Sigmoid colon (tissue), 6 donors: ENCODE measurements at regions not wholly inside any gene's neighbourhood (a gene's known extent, or its start where the extent isn't known, plus 50 kb on each side); places are given as distances from the start of the nearest gene placed in this dataset.

Source experiments
- DNase-seq: peaks from one replicate; pipeline ENCODE4 v3.0.0-alpha.2; 2019
- H3K27ac ChIP-seq, 4 donors: fragments of 200-600 bp; sonication (generic); one replicate each; pipeline ENCODE4 v1.5.1; 2016 to 2019; ENCODE audit warnings: mild to moderate bottlenecking in 1 of 4
- H3K27me3 ChIP-seq, 3 donors: fragments of 200-600 bp; sonication (generic); one replicate each; pipeline ENCODE4 v1.5.1; 2019; ENCODE audit warnings: mild to moderate bottlenecking in 1 of 3
- H3K36me3 ChIP-seq, 4 donors: fragments of 200-600 bp; sonication (generic); one replicate each; pipeline ENCODE4 v1.5.1; 2016 to 2019
- H3K4me1 ChIP-seq, 4 donors: fragments of 200-600 bp; sonication (generic); one replicate each; pipeline ENCODE4 v1.5.1; 2017 to 2019
- H3K4me3 ChIP-seq, 4 donors: fragments of 200-600 bp; sonication (generic); one replicate each; pipeline ENCODE4 v1.5.1; 2017 to 2019; ENCODE audit warnings: mild to moderate bottlenecking in 2 of 4, moderate library complexity in 1 of 4
- H3K9me3 ChIP-seq, 4 donors: fragments of 200-600 bp in 3 of 4; sonication (generic) in 3 of 4; one replicate each; pipeline versions ENCODE4 v1.5.1 to v1.6.1; 2013 to 2019
- CTCF ChIP-seq, 4 experiments: fragments of 450-650 bp in 3 of 4; fragments of 200-600 bp in 1 of 4; IDR thresholded peaks; one replicate each; pipeline ENCODE4 v1.5.1; 2016 to 2019; ENCODE audit warnings: antibody characterized with exemption in 4 of 4, mild to moderate bottlenecking in 3 of 4, moderate library complexity in 2 of 4
- EP300 ChIP-seq, 4 donors: sonication (generic); formaldehyde crosslinking; IDR thresholded peaks; one replicate each; pipeline ENCODE4 v1.6.1; 2017; ENCODE audit warnings: antibody characterized with exemption in 4 of 4
- POLR2A ChIP-seq, 2 donors: fragments of 450-650 bp; IDR thresholded peaks; one replicate each; pipeline ENCODE4 v1.6.1; 2016; ENCODE audit warnings: antibody characterized with exemption in 2 of 2, mild to moderate bottlenecking in 2 of 2, moderate library complexity in 2 of 2
- POLR2AphosphoS5 ChIP-seq, 4 donors: sonication (generic); formaldehyde crosslinking; IDR thresholded peaks; one replicate each; pipeline ENCODE4 v1.6.1; 2017; ENCODE audit warnings: antibody characterized with exemption in 4 of 4
- WGBS, 2 donors: extraction: QIAGEN DNeasy Blood & Tissue Kit; methylation state at CpG; one replicate each; pipeline ENCODE4 v1.1.7; 2013; 5-methylcytosine and 5-hydroxymethylcytosine counted together
- intact Hi-C: fragments of 100-400 bp; cut with DNase I; formaldehyde crosslinking; loops from one replicate; pipeline ENCODE4 v1.15.1; 2023
- donor health status: healthy with polysubstance abuse.
- donor health status: healthy.

GRCh38 chr20:48270885-48271284 lies 485.6 kb upstream of the SULF2 start:
- H3K27ac ChIP-seq, result no peak overlapping the region
- peaks cover 0 to 11% (median 4%) of the 10 kb centered on the region in 4 donors for H3K4me1 ChIP-seq
- no peak for DNase-seq
- H3K27me3 ChIP-seq, result no peaks in the 10 kb centered on the region
- WGBS, 2 donors, result 38 to 69% methylated on average over 1 of the region's 1 CpG
- no peaks in the 10 kb centered on the region for H3K36me3 ChIP-seq
- intact Hi-C loops, result no loop called here
- no peaks in the 10 kb centered on the region for H3K9me3 ChIP-seq
- no peak for TF ChIP-seq POLR2AphosphoS5 (IDR thresholded peaks at IDR 0.05)
- TF ChIP-seq CTCF (IDR thresholded peaks at IDR 0.05), result no peak
- TF ChIP-seq EP300 (IDR thresholded peaks at IDR 0.05), result no peak
- TF ChIP-seq POLR2A (IDR thresholded peaks at IDR 0.05), result no peak
- no peak overlapping the region for H3K4me3 ChIP-seq

GRCh38 chr20:48267860-48268633 lies 482.8 kb upstream of the SULF2 start:
- intact Hi-C loops, result loop anchor here (10.0 kb wide), 1 partner anchor 327 kb away; no protein-coding TSS in a partner anchor
- Histone ChIP-seq H3K4me3 (no peak overlapping the region), H3K9me3 (no peaks in the 10 kb centered on the region), H3K4me1 (peaks cover 0 to 16% (median 8%) of the 10 kb centered on the region in 4 donors), H3K36me3 (no peaks in the 10 kb centered on the region), H3K27ac (no peak overlapping the region), H3K27me3 (no peaks in the 10 kb centered on the region)
- 91 to 93% methylated on average over 19 of the region's 19 CpGs for WGBS, 2 donors
- no peak for DNase-seq
- TF ChIP-seq EP300 (IDR thresholded peaks at IDR 0.05), result no peak
- no peak for TF ChIP-seq POLR2A (IDR thresholded peaks at IDR 0.05)
- no peak for TF ChIP-seq CTCF (IDR thresholded peaks at IDR 0.05)
- no peak for TF ChIP-seq POLR2AphosphoS5 (IDR thresholded peaks at IDR 0.05)

- WGBS, 2 donors, result 76 to 81% methylated on average over 6 of the region's 6 CpGs
- H3K4me1 ChIP-seq, result peaks cover 0 to 16% (median 8%) of the 10 kb centered on the region in 4 donors
- H3K27me3 ChIP-seq, result no peaks in the 10 kb centered on the region
- no peak for DNase-seq
- TF ChIP-seq POLR2A (IDR thresholded peaks at IDR 0.05), result no peak
- no peak for TF ChIP-seq CTCF (IDR thresholded peaks at IDR 0.05)
- TF ChIP-seq POLR2AphosphoS5 (IDR thresholded peaks at IDR 0.05), result no peak
- no peak for TF ChIP-seq EP300 (IDR thresholded peaks at IDR 0.05)
- intact Hi-C loops, result loop anchor here (10.0 kb wide), 1 partner anchor 328 kb away; no protein-coding TSS in a partner anchor
- no peak overlapping the region for H3K4me3 ChIP-seq
- H3K9me3 ChIP-seq, result no peaks in the 10 kb centered on the region
- no peak overlapping the region for H3K27ac ChIP-seq
- no peaks in the 10 kb centered on the region for H3K36me3 ChIP-seq
Measured at GRCh38 chr20:48266571-48266970, 481.3 kb upstream of the SULF2 start.

- H3K27ac ChIP-seq, result peak overlapping the region in 1 of 4 donors; percentile 20
- intact Hi-C loops, result loop anchor here (10.0 kb wide), 1 partner anchor 329 kb away; no protein-coding TSS in a partner anchor
- H3K4me1 ChIP-seq, result peaks cover 0 to 16% (median 8%) of the 10 kb centered on the region in 4 donors
- WGBS, 2 donors, result 80 to 86% methylated on average over 7 of the region's 7 CpGs
- H3K9me3 ChIP-seq, result no peaks in the 10 kb centered on the region
- no peaks in the 10 kb centered on the region for H3K27me3 ChIP-seq
- no peaks in the 10 kb centered on the region for H3K36me3 ChIP-seq
- no peak overlapping the region for H3K4me3 ChIP-seq
- TF ChIP-seq POLR2AphosphoS5 (IDR thresholded peaks at IDR 0.05) (peak in 2 of 4 donors; percentile 38 to 45), POLR2A (IDR thresholded peaks at IDR 0.05) (no peak), EP300 (IDR thresholded peaks at IDR 0.05) (no peak), CTCF (IDR thresholded peaks at IDR 0.05) (no peak)
- DNase-seq, result no peak
Measured at GRCh38 chr20:48265791-48266190, 480.5 kb upstream of the SULF2 start.
